Sigmoid colon (tissue), 3 donors: ENCODE measurements at regions not wholly inside any gene's neighbourhood (a gene's known extent, or its start where the extent isn't known, plus 50 kb on each side); places are given as distances from the start of the nearest gene placed in this dataset.

Experiments
- CTCF ChIP-seq, 4 experiments: fragments of 450-650 bp in 3 of 4; fragments of 200-600 bp in 1 of 4; IDR thresholded peaks; one replicate each; pipeline ENCODE4 v1.5.1; 2016 to 2019; ENCODE audit warnings: antibody characterized with exemption in 4 of 4, mild to moderate bottlenecking in 3 of 4, moderate library complexity in 2 of 4
- POLR2A ChIP-seq, 2 donors: fragments of 450-650 bp; IDR thresholded peaks; one replicate each; pipeline ENCODE4 v1.6.1; 2016; ENCODE audit warnings: antibody characterized with exemption in 2 of 2, mild to moderate bottlenecking in 2 of 2, moderate library complexity in 2 of 2

- TF ChIP-seq CTCF (IDR thresholded peaks at IDR 0.05): no peak
- no peak for TF ChIP-seq POLR2A (IDR thresholded peaks at IDR 0.05)
These were observed 128.1 kb downstream of the SLC25A47 start for GRCh38 chr14:100451264-100451663.
